MM.1S (cell line): ENCODE measurements at regions not wholly inside any gene's neighbourhood (a gene's known extent, or its start where the extent isn't known, plus 50 kb on each side); places are given as distances from the start of the nearest gene placed in this dataset.

Experiments
- DNase-seq: peaks from one replicate; pipeline ENCODE4 v3.0.0-alpha.2; 2015
- H2AFZ ChIP-seq: fragments of 300-600 bp; sonication (generic); 2 replicates; pipeline ENCODE4 v1.6.0; 2016; ENCODE audit warnings: antibody characterized with exemption, low read length
- H3F3A ChIP-seq: fragments of 300-600 bp; sonication (generic); 2 replicates; pipeline ENCODE4 v1.6.1; 2016; ENCODE audit warnings: mild to moderate bottlenecking, antibody characterized with exemption, low read length, moderate library complexity, mixed read lengths; ENCODE audit not compliant: insufficient read depth
- H3K27ac ChIP-seq: fragments of 300-600 bp; sonication (generic); 2 replicates; pipeline ENCODE4 v1.5.1; 2016; ENCODE audit warnings: mild to moderate bottlenecking, low read length
- H3K27me3 ChIP-seq: fragments of 300-600 bp; sonication (generic); replicated peaks from 2 replicates; pipeline ENCODE4 v1.6.0; 2016; ENCODE audit warnings: low read length; ENCODE audit not compliant: insufficient read depth
- H3K36me3 ChIP-seq: fragments of 300-600 bp; sonication (generic); replicated peaks from 2 replicates; pipeline ENCODE4 v1.6.1; 2016; ENCODE audit warnings: mild to moderate bottlenecking, low read length, mixed read lengths; ENCODE audit not compliant: insufficient read depth
- H3K4me1 ChIP-seq: fragments of 300-600 bp; sonication (generic); 2 replicates; pipeline ENCODE4 v1.6.1; 2016; ENCODE audit warnings: low read length, mixed read lengths
- H3K4me2 ChIP-seq: fragments of 300-600 bp; sonication (generic); 2 replicates; pipeline ENCODE4 v1.6.0; 2016; ENCODE audit warnings: low read depth, low read length
- H3K4me3 ChIP-seq: fragments of 300-600 bp; sonication (generic); 2 replicates; pipeline ENCODE4 v1.5.1; 2016; ENCODE audit warnings: low read length, mixed read lengths
- H3K79me2 ChIP-seq: fragments of 300-600 bp; sonication (generic); 2 replicates; pipeline ENCODE4 v1.6.1; 2016; ENCODE audit warnings: mixed run types, low read length, mixed read lengths
- H3K9ac ChIP-seq: fragments of 300-600 bp; sonication (generic); 2 replicates; pipeline ENCODE4 v1.6.1; 2016; ENCODE audit warnings: low read length, mixed read lengths
- H3K9me2 ChIP-seq: fragments of 300-600 bp; sonication (generic); replicated peaks from 2 replicates; pipeline ENCODE4 v1.6.1; 2016; ENCODE audit warnings: mild to moderate bottlenecking, low read length, mixed read lengths; ENCODE audit not compliant: insufficient read depth
- H3K9me3 ChIP-seq: fragments of 300-600 bp; sonication (generic); replicated peaks from 2 replicates; pipeline ENCODE4 v1.6.1; 2016; ENCODE audit warnings: mild to moderate bottlenecking, low read length, mixed read lengths; ENCODE audit not compliant: insufficient read depth
- H4K20me1 ChIP-seq: fragments of 300-600 bp; sonication (generic); 2 replicates; pipeline ENCODE4 v1.6.1; 2016; ENCODE audit warnings: mild to moderate bottlenecking, low read length, moderate library complexity, mixed read lengths; ENCODE audit not compliant: insufficient read depth
- CTCF ChIP-seq: fragments of 300-600 bp; sonication (generic); IDR thresholded peaks from 2 replicates; pipeline ENCODE4 v1.5.1; 2016; ENCODE audit warnings: antibody characterized with exemption, low read length, mixed read lengths
- EZH2 ChIP-seq: fragments of 300-600 bp; sonication (generic); optimal IDR thresholded peaks from 2 replicates; pipeline ENCODE3; 2017; ENCODE audit warnings: low read depth, mild to moderate bottlenecking, antibody characterized with exemption, low read length, mixed read lengths
- EZH2phosphoT487 ChIP-seq: fragments of 300-600 bp; sonication (generic); IDR thresholded peaks from 2 replicates; pipeline ENCODE4 v1.6.1; 2018; ENCODE audit warnings: antibody characterized with exemption, low read length

DNA sequence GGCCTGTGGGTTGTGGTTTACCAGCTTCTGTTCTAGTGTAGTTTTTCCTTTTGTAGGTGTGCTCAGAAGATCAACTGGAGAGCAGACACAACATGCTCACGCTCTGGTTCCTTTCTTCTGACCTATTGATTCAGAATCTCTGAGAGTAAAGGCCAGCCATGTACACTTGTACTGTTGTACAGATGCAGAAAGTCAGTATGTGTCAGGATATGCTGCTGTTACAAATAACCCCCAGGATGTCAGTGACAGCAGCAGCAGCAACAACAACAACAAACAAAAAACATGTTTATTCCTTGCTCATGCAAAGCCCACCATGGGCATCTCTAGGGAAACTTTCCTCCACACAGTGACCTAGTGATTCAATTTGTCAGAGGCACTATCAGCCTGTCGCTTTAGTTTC lies 154.8 kb upstream of the RBFOX1 start:
- Histone ChIP-seq H3K27me3 (no peaks in the 10 kb centered on the region), H3F3A (no peaks in the 10 kb centered on the region), H3K4me2 (no peak overlapping the region), H3K4me3 (no peak overlapping the region), H3K27ac (no peak overlapping the region), H3K79me2 (no peaks in the 10 kb centered on the region), H3K9me3 (no peaks in the 10 kb centered on the region), H3K9me2 (no peaks in the 10 kb centered on the region), H3K9ac (no peak overlapping the region), H4K20me1 (no peaks in the 10 kb centered on the region), H3K36me3 (no peaks in the 10 kb centered on the region), H2AFZ (no peak overlapping the region), H3K4me1 (no peaks in the 10 kb centered on the region)
- no peak for TF ChIP-seq CTCF
- no peak for TF ChIP-seq EZH2
- TF ChIP-seq EZH2phosphoT487 = no peak
- DNase-seq = no peak

DNA sequence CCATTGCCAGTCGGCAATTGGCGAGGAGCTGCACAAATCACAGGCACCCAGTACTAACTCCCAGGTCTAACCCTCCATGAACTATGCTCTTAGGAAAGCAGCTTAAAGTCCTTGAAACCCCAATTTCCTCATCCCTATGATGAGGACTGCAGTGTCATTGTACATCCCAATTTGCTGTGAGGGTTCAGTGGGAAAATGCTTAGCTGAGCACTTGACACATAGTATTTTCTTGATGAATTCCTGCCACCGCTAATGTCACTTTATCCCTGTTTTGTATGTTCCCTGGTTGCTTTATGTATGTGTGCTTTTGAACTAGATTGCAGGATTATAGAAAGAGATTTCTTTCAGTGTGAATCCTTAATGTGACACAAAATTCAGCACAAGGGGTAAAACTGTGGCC lies 161.5 kb upstream of the RBFOX1 start:
- Histone ChIP-seq H3K4me3 (no peak overlapping the region), H3K27me3 (no peaks in the 10 kb centered on the region), H4K20me1 (no peaks in the 10 kb centered on the region), H3K9me3 (no peaks in the 10 kb centered on the region), H3K4me1 (no peaks in the 10 kb centered on the region), H2AFZ (no peak overlapping the region), H3K36me3 (no peaks in the 10 kb centered on the region), H3K9ac (no peak overlapping the region), H3K9me2 (no peaks in the 10 kb centered on the region), H3K4me2 (no peak overlapping the region), H3K27ac (no peak overlapping the region), H3F3A (no peaks in the 10 kb centered on the region), H3K79me2 (no peaks in the 10 kb centered on the region)
- TF ChIP-seq EZH2phosphoT487 = no peak
- no peak for TF ChIP-seq EZH2
- no peak for TF ChIP-seq CTCF
- no peak for DNase-seq

GRCh38 chr16:7167626-7168025 lies 165.0 kb upstream of the RBFOX1 start:
- Histone ChIP-seq H3K36me3 (no peaks in the 10 kb centered on the region), H2AFZ (no peak overlapping the region), H3K9me2 (no peaks in the 10 kb centered on the region), H3K4me2 (no peak overlapping the region), H3K9me3 (no peaks in the 10 kb centered on the region), H3K79me2 (no peaks in the 10 kb centered on the region), H3F3A (no peaks in the 10 kb centered on the region), H4K20me1 (no peaks in the 10 kb centered on the region), H3K4me1 (no peaks in the 10 kb centered on the region), H3K27ac (no peak overlapping the region), H3K9ac (no peak overlapping the region), H3K4me3 (no peak overlapping the region), H3K27me3 (no peaks in the 10 kb centered on the region)
- DNase-seq = no peak
- TF ChIP-seq EZH2phosphoT487 = no peak
- TF ChIP-seq EZH2 = no peak
- TF ChIP-seq CTCF = no peak

DNA sequence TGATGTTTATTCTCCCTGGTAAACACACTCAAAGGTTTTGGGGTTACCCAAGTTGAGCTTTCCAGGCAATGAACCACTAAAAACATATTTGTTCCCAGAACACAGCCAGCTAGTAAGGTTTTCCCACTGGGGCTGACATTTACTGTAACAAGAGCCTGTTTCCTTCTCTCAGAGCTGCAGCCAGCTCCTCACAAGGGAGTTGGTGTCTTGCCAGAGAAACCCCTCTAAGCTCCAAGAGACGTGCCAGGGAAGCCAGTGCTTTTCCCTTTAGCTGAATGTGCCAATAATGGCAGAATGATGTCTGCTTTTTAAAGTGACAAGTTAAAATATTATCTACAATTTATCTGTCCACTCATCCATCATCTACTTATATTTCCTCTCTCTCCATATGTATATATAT lies 170.8 kb upstream of the RBFOX1 start:
- H3K36me3 ChIP-seq = no peaks in the 10 kb centered on the region
- no peak overlapping the region for H3K9ac ChIP-seq
- H2AFZ ChIP-seq = no peak overlapping the region
- H3K9me2 ChIP-seq = no peaks in the 10 kb centered on the region
- no peaks in the 10 kb centered on the region for H3K9me3 ChIP-seq
- no peaks in the 10 kb centered on the region for H4K20me1 ChIP-seq
- no peaks in the 10 kb centered on the region for H3F3A ChIP-seq
- H3K4me1 ChIP-seq = no peaks in the 10 kb centered on the region
- no peaks in the 10 kb centered on the region for H3K79me2 ChIP-seq
- no peaks in the 10 kb centered on the region for H3K27me3 ChIP-seq
- DNase-seq = no peak
- no peak overlapping the region for H3K4me2 ChIP-seq
- no peak overlapping the region for H3K27ac ChIP-seq
- TF ChIP-seq CTCF (no peak), EZH2 (no peak)
- H3K4me3 ChIP-seq = no peak overlapping the region
